Neural cell (in vitro differentiated cells): ENCODE measurements at regions not wholly inside any gene's neighbourhood (a gene's known extent, or its start where the extent isn't known, plus 50 kb on each side); places are given as distances from the start of the nearest gene placed in this dataset.

Experiments used
- EP300 ChIP-seq: fragments of 450-650 bp; conservative IDR thresholded peaks from 2 replicates; pipeline ENCODE4 v1.6.1; 2014; ENCODE audit warnings: antibody characterized with exemption, mild to moderate bottlenecking, moderate library complexity; ENCODE audit not compliant: poor library complexity, severe bottlenecking
- POLR2AphosphoS5 ChIP-seq: IDR thresholded peaks from 2 replicates; pipeline ENCODE4 v1.6.1; 2012
- RAD21 ChIP-seq: fragments of 450-650 bp; conservative IDR thresholded peaks from 2 replicates; pipeline ENCODE4 v1.6.1; 2014; ENCODE audit warnings: antibody characterized with exemption, mild to moderate bottlenecking, moderate library complexity
- TF ChIP-seq, protein P1 (sequence below): fragments of 450-650 bp; IDR thresholded peaks from 2 replicates; pipeline ENCODE4 v1.5.1; 2014; ENCODE audit warnings: antibody characterized with exemption, mild to moderate bottlenecking, moderate library complexity; ENCODE audit not compliant: poor library complexity, severe bottlenecking
- TF ChIP-seq, protein P2 (sequence below): IDR thresholded peaks from 2 replicates; pipeline ENCODE4 v1.6.1; 2012; ENCODE audit warnings: borderline replicate concordance

GRCh38 chr5:3896098-3896497, 300.5 kb downstream of the IRX1 start:
- no peak for TF ChIP-seq RAD21
- TF ChIP-seq, protein P1, sequence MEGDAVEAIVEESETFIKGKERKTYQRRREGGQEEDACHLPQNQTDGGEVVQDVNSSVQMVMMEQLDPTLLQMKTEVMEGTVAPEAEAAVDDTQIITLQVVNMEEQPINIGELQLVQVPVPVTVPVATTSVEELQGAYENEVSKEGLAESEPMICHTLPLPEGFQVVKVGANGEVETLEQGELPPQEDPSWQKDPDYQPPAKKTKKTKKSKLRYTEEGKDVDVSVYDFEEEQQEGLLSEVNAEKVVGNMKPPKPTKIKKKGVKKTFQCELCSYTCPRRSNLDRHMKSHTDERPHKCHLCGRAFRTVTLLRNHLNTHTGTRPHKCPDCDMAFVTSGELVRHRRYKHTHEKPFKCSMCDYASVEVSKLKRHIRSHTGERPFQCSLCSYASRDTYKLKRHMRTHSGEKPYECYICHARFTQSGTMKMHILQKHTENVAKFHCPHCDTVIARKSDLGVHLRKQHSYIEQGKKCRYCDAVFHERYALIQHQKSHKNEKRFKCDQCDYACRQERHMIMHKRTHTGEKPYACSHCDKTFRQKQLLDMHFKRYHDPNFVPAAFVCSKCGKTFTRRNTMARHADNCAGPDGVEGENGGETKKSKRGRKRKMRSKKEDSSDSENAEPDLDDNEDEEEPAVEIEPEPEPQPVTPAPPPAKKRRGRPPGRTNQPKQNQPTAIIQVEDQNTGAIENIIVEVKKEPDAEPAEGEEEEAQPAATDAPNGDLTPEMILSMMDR = no peak
- TF ChIP-seq, protein P2, sequence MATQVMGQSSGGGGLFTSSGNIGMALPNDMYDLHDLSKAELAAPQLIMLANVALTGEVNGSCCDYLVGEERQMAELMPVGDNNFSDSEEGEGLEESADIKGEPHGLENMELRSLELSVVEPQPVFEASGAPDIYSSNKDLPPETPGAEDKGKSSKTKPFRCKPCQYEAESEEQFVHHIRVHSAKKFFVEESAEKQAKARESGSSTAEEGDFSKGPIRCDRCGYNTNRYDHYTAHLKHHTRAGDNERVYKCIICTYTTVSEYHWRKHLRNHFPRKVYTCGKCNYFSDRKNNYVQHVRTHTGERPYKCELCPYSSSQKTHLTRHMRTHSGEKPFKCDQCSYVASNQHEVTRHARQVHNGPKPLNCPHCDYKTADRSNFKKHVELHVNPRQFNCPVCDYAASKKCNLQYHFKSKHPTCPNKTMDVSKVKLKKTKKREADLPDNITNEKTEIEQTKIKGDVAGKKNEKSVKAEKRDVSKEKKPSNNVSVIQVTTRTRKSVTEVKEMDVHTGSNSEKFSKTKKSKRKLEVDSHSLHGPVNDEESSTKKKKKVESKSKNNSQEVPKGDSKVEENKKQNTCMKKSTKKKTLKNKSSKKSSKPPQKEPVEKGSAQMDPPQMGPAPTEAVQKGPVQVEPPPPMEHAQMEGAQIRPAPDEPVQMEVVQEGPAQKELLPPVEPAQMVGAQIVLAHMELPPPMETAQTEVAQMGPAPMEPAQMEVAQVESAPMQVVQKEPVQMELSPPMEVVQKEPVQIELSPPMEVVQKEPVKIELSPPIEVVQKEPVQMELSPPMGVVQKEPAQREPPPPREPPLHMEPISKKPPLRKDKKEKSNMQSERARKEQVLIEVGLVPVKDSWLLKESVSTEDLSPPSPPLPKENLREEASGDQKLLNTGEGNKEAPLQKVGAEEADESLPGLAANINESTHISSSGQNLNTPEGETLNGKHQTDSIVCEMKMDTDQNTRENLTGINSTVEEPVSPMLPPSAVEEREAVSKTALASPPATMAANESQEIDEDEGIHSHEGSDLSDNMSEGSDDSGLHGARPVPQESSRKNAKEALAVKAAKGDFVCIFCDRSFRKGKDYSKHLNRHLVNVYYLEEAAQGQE = no peak
- TF ChIP-seq EP300 = no peak
- TF ChIP-seq POLR2AphosphoS5 = no peak
